ENCODE measurements at regions not wholly inside any gene's neighbourhood (a gene's known extent, or its start where the extent isn't known, plus 50 kb on each side); places are given as distances from the start of the nearest gene placed in this dataset.

GRCh38 chr18:60847517-60847916, 474.9 kb upstream of the MC4R start:
- TF ChIP-seq POLR2A (IDR thresholded peaks at IDR 0.05; ENCODE audit: low read length) (no peak), GATA1 (IDR thresholded peaks at IDR 0.05; ENCODE audit: low read depth, low read length) (no peak)
